MCF 10A (cell line): ENCODE measurements at regions not wholly inside any gene's neighbourhood (a gene's known extent, or its start where the extent isn't known, plus 50 kb on each side); places are given as distances from the start of the nearest gene placed in this dataset.

Source experiments
- BruUV-seq: library from RNA; stranded (reverse); fragments of 400-500 nt; replicated peaks from 2 replicates; lab custom pipeline; 2021; lab: Mats Ljungman, UMichigan
- CTCF ChIA-PET: fragments of 300-600 bp; sonication (Branson Sonifier 250); formaldehyde crosslinking; extraction: SDS; loops from one replicate; lab custom pipeline; 2021; ENCODE audit warnings: antibody characterized with exemption, inconsistent platforms; lab: Yijun Ruan, JAX
- POLR2A ChIA-PET: fragments of 300-600, 350-650 bp; sonication (Branson Sonifier 250); formaldehyde crosslinking; extraction: SDS; loops from one replicate; lab custom pipeline; 2020; ENCODE audit warnings: antibody characterized with exemption, inconsistent platforms; lab: Yijun Ruan, JAX
- DNase-seq: peaks from one replicate; pipeline ENCODE4 v3.0.0-alpha.2; 2018; ENCODE audit not compliant: unreplicated experiment
- H3K27ac Mint-ChIP-seq: one replicate; pipeline ENCODE4 v1.8.0; 2022; ENCODE audit warnings: mild to moderate bottlenecking, low read depth, mixed read lengths; ENCODE audit not compliant: unreplicated experiment
- H3K27me3 Mint-ChIP-seq: one replicate; pipeline ENCODE4 v1.8.0; 2022; ENCODE audit warnings: mixed read lengths; ENCODE audit not compliant: insufficient read depth, unreplicated experiment
- H3K36me3 Mint-ChIP-seq: one replicate; pipeline ENCODE4 v1.8.0; 2022; ENCODE audit warnings: mild to moderate bottlenecking, moderate library complexity, mixed read lengths; ENCODE audit not compliant: insufficient read depth, unreplicated experiment
- H3K4me1 Mint-ChIP-seq: one replicate; pipeline ENCODE4 v1.8.0; 2022; ENCODE audit warnings: mixed read lengths; ENCODE audit not compliant: insufficient read depth, unreplicated experiment
- H3K4me3 Mint-ChIP-seq: one replicate; pipeline ENCODE4 v1.8.0; 2022; ENCODE audit warnings: mild to moderate bottlenecking, moderate library complexity, mixed read lengths; ENCODE audit not compliant: unreplicated experiment
- H3K9me3 Mint-ChIP-seq: one replicate; pipeline ENCODE4 v1.8.0; 2022; ENCODE audit warnings: mixed read lengths; ENCODE audit not compliant: unreplicated experiment
- intact Hi-C: fragments of 100-400 bp; cut with micrococcal nuclease; formaldehyde crosslinking; loops from 2 replicates; pipeline ENCODE4 v1.14.1; 2022
- TF ChIP-seq, protein P1 (sequence below): fragments of 200-600 bp; IDR thresholded peaks from one replicate; pipeline ENCODE4 v1.8.0; 2022; ENCODE audit warnings: antibody characterized with exemption, mild to moderate bottlenecking; ENCODE audit not compliant: unreplicated experiment

DNA sequence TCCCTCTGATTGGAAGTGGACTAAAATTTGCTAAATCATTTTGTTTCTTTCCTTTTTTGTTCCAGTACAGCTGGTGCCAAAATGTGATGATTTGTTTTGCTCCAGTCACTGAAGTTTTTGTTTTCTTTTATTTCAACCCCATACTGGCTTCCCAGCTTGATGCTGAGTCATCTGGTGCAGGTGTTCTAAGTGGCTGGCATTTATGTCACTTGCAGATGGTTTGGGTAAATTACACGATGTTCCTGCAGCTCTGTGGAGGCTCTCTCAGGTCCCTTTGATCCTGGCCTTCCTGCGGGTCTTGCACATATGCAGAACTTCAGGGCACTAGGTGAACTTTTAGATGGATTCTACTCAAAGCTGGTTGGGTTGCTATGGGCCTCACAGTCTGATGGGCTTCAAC is 577.7 kb downstream of the HAO1 start:
- intact Hi-C loops = no loop called here
- H3K4me1 Mint-ChIP-seq = peaks cover 18% of the 10 kb centered on the region
- no peak overlapping the region for H3K27ac Mint-ChIP-seq
- DNase-seq = peak; percentile 25
- H3K9me3 Mint-ChIP-seq = no peaks in the 10 kb centered on the region
- no peak overlapping the region for H3K4me3 Mint-ChIP-seq
- no peaks in the 10 kb centered on the region for H3K36me3 Mint-ChIP-seq
- TF ChIP-seq, protein P1, sequence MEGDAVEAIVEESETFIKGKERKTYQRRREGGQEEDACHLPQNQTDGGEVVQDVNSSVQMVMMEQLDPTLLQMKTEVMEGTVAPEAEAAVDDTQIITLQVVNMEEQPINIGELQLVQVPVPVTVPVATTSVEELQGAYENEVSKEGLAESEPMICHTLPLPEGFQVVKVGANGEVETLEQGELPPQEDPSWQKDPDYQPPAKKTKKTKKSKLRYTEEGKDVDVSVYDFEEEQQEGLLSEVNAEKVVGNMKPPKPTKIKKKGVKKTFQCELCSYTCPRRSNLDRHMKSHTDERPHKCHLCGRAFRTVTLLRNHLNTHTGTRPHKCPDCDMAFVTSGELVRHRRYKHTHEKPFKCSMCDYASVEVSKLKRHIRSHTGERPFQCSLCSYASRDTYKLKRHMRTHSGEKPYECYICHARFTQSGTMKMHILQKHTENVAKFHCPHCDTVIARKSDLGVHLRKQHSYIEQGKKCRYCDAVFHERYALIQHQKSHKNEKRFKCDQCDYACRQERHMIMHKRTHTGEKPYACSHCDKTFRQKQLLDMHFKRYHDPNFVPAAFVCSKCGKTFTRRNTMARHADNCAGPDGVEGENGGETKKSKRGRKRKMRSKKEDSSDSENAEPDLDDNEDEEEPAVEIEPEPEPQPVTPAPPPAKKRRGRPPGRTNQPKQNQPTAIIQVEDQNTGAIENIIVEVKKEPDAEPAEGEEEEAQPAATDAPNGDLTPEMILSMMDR = no peak
- no TSS peak for BruUV-seq
- ChIA-PET POLR2A (interaction anchor here (0.6 to 0.9 kb wide), 3 partner anchors 8 to 1100 kb away, joined by 3 to 4 read pairs (median 3); no protein-coding TSS in a partner anchor), CTCF (interaction anchor here (0.7 to 1.4 kb wide), 4 partner anchors 14 to 497 kb away, joined by 3 to 7 read pairs (median 4); no protein-coding TSS in a partner anchor)
- no peaks in the 10 kb centered on the region for H3K27me3 Mint-ChIP-seq

DNA sequence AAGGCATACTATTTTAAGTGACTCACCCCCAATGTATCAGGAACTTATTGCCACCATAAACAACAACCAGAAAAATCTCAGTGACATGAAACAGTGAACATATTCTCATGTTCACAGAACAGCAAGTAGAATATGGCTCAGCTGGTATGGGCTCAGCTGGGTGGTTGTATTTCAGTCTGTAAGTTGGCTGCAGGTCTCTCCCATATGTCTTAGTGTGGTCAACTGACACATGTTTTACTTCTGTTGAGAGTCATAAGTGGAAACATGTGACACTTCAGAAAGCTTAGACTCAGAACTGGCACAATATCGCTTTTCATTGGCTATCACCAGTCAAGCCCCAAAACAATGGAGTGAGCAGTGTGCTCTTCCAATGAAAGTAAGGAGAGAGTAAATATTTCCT is 574.1 kb downstream of the HAO1 start:
- Mint-ChIP-seq H3K4me3 (no peak overlapping the region), H3K27me3 (no peaks in the 10 kb centered on the region), H3K36me3 (no peaks in the 10 kb centered on the region), H3K4me1 (peaks cover 18% of the 10 kb centered on the region), H3K27ac (no peak overlapping the region), H3K9me3 (no peaks in the 10 kb centered on the region)
- TF ChIP-seq, protein P1 = no peak
- BruUV-seq = no TSS peak
- CTCF ChIA-PET = interaction anchor here (1.1 kb wide), 1 partner anchor 10 kb away, joined by 4 read pairs; no protein-coding TSS in a partner anchor
- POLR2A ChIA-PET = no interaction called here
- DNase-seq = no peak
- intact Hi-C loops = loop anchor here (5.0 kb wide), 1 partner anchor 59 kb away; no protein-coding TSS in a partner anchor

DNA sequence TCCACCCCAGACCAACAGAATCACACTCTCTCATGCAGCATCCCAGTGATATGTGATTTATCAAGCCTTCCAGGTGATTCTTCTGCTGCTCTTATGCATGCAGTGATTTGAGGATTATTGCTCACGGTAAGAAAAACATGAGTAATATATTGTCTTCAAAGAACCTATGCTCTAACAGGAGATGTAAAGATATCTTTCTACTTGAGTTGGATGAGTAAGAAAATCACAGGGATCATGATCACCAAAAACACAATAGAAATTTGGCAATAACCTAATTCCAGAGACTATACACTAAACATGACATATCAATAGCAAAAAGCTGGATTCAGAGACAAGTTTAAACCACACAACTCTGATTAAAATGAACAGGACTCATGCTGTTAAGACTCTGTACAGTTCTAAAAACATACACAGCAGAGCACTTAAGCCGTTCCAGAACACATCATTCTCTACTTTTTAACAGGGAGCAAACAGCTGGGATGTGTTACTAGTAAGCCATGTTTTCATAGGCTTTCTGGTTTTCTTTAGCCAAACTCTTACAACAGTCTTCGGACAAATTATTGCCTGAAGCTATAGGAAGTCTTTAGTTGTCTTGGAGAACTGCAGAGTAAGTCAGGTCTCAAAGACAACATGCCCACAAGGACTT is 568.6 kb downstream of the HAO1 start:
- BruUV-seq = no TSS peak
- no peak overlapping the region for H3K4me3 Mint-ChIP-seq
- H3K27me3 Mint-ChIP-seq = no peaks in the 10 kb centered on the region
- H3K27ac Mint-ChIP-seq = peak overlapping the region; percentile 43
- intact Hi-C loops = no loop called here
- ChIA-PET CTCF (interaction anchor here (0.6 to 2.0 kb wide), 8 partner anchors 82 to 1229 kb away, joined by 3 to 9 read pairs (median 4); no protein-coding TSS in a partner anchor), POLR2A (interaction anchor here (0.5 to 2.0 kb wide), 5 partner anchors 24 to 654 kb away, joined by 3 to 6 read pairs (median 3); no protein-coding TSS in a partner anchor)
- TF ChIP-seq, protein P1 = no peak
- no peak for DNase-seq
- no peaks in the 10 kb centered on the region for H3K4me1 Mint-ChIP-seq
- H3K9me3 Mint-ChIP-seq = no peaks in the 10 kb centered on the region
- H3K36me3 Mint-ChIP-seq = no peaks in the 10 kb centered on the region

DNA sequence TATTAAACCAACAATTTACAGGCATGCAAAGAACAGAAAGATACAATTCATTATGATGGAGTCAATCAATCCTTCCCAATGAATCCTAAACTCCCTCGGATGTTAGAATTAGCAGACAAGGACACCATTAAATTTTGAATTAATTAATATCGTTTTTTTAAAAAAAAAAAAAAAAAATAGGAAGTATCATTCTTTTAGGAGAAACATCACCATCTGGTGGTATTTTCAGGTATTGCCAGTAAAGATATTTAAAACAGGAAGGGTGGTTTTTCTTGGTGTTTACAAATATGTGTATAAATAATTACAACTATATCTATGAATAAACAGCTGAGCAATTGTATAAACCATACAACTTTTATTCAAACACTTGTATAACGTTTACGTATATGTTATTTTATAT is 564.4 kb downstream of the HAO1 start:
- Mint-ChIP-seq H3K27me3 (no peaks in the 10 kb centered on the region), H3K4me1 (no peaks in the 10 kb centered on the region), H3K36me3 (no peaks in the 10 kb centered on the region), H3K27ac (no peak overlapping the region), H3K4me3 (no peak overlapping the region), H3K9me3 (no peaks in the 10 kb centered on the region)
- peak; percentile 53 for DNase-seq
- intact Hi-C loops = loop anchor here (1.0 to 5.0 kb wide), 7 partner anchors 90 to 1109 kb away; partner anchors contain the start of gene BMP2
- ChIA-PET CTCF (interaction anchor here (0.6 to 4.5 kb wide), 46 partner anchors 12 to 1235 kb away, joined by 3 to 26 read pairs (median 4); no protein-coding TSS in a partner anchor), POLR2A (interaction anchor here (0.6 to 1.3 kb wide), 4 partner anchors 35 to 1295 kb away, joined by 3 read pairs; no protein-coding TSS in a partner anchor)
- no TSS peak for BruUV-seq
- TF ChIP-seq, protein P1 = peak; percentile 35
